NCI-H128 (cell line): ENCODE measurements at regions not wholly inside any gene's neighbourhood (a gene's known extent, or its start where the extent isn't known, plus 50 kb on each side); places are given as distances from the start of the nearest gene placed in this dataset.

Source experiments
- DNase-seq: peaks from one replicate; lab custom pipeline; 2025; ENCODE audit not compliant: unreplicated experiment; lab: John Stamatoyannopoulos, UW

GRCh38 chr9:106405871-106406435, 457.0 kb upstream of the ZNF462 start:
- DNase-seq = no peak

- DNase-seq = no peak
These were observed 448.9 kb upstream of the ZNF462 start for GRCh38 chr9:106414042-106414441.

GRCh38 chr9:106417685-106418084, 445.3 kb upstream of the ZNF462 start:
- DNase-seq = no peak

GRCh38 chr9:106419829-106420228, 443.1 kb upstream of the ZNF462 start:
- DNase-seq = no peak

GRCh38 chr9:106420511-106420944, 442.4 kb upstream of the ZNF462 start:
- DNase-seq = no peak

- DNase-seq = no peak
These were observed 441.2 kb upstream of the ZNF462 start for GRCh38 chr9:106421772-106422171.

GRCh38 chr9:106423575-106423974, 439.4 kb upstream of the ZNF462 start:
- no peak for DNase-seq

- no peak for DNase-seq
These were observed 430.3 kb upstream of the ZNF462 start for GRCh38 chr9:106432631-106433030.

- DNase-seq = no peak
These were observed 424.0 kb upstream of the ZNF462 start for GRCh38 chr9:106438928-106439327.

GRCh38 chr9:106441283-106441682, 421.7 kb upstream of the ZNF462 start:
- DNase-seq = no peak

GRCh38 chr9:106443520-106443919, 419.4 kb upstream of the ZNF462 start:
- no peak for DNase-seq

- DNase-seq = no peak
These were observed 417.9 kb upstream of the ZNF462 start for GRCh38 chr9:106445107-106445506.

- DNase-seq = no peak
These were observed 413.5 kb upstream of the ZNF462 start for GRCh38 chr9:106449336-106449927.

- no peak for DNase-seq
These were observed 412.4 kb upstream of the ZNF462 start for GRCh38 chr9:106450549-106450948.

- no peak for DNase-seq
These were observed 411.7 kb upstream of the ZNF462 start for GRCh38 chr9:106451223-106451622.

- DNase-seq = no peak
These were observed 406.4 kb upstream of the ZNF462 start for GRCh38 chr9:106456581-106456980.

GRCh38 chr9:106467113-106467864, 395.7 kb upstream of the ZNF462 start:
- DNase-seq = no peak

GRCh38 chr9:106467865-106468164, 395.2 kb upstream of the ZNF462 start:
- no peak for DNase-seq

- DNase-seq = no peak
These were observed 394.5 kb upstream of the ZNF462 start for GRCh38 chr9:106468431-106468830.

GRCh38 chr9:106478312-106478711, 384.7 kb upstream of the ZNF462 start:
- DNase-seq = no peak

- DNase-seq = no peak
These were observed 384.2 kb upstream of the ZNF462 start for GRCh38 chr9:106478727-106479126.

- DNase-seq = no peak
These were observed 383.3 kb upstream of the ZNF462 start for GRCh38 chr9:106479679-106480078.
